ENCODE measurements at regions not wholly inside any gene's neighbourhood (a gene's known extent, or its start where the extent isn't known, plus 50 kb on each side); places are given as distances from the start of the nearest gene placed in this dataset.

DNA sequence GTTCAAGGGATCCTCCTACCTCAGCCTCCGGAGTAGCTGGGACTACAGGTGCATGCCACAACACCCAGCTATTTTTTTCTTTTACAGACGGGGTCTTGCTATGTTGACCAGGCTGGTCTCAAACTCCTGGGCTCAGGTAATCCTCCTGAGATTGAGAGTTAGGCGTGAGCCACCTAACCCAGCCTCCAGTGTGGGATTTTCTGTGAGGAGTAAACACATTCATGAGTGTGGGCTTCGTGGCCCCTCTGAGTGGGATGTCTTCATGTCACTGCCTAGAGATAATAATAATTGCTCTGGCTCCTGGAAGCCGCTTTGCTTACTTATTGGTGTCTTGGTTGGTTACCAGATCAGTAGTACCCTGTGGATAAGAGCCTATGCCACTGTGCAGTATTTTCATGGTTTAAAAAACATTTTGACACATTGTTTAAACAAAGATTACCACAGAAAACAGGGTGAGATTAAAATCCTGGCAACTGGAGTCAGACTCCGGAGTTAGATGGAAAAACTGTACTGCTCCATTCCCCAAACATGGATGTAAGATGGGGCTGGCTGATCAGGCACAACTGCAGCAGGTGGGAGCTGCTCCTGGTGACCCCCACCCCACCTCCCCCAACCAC, 159.1 kb upstream of the RAB4A start:
- no peak for TF ChIP-seq TAF1 (conservative IDR thresholded peaks at IDR 0.05)
- TF ChIP-seq MAX (IDR thresholded peaks at IDR 0.05) = no peak
- no peak for TF ChIP-seq CTCF (IDR thresholded peaks at IDR 0.05; ENCODE audit: low read depth, low read length, missing input control)
- no peak for TF ChIP-seq JUND (IDR thresholded peaks at IDR 0.05)
- TF ChIP-seq, protein P1, sequence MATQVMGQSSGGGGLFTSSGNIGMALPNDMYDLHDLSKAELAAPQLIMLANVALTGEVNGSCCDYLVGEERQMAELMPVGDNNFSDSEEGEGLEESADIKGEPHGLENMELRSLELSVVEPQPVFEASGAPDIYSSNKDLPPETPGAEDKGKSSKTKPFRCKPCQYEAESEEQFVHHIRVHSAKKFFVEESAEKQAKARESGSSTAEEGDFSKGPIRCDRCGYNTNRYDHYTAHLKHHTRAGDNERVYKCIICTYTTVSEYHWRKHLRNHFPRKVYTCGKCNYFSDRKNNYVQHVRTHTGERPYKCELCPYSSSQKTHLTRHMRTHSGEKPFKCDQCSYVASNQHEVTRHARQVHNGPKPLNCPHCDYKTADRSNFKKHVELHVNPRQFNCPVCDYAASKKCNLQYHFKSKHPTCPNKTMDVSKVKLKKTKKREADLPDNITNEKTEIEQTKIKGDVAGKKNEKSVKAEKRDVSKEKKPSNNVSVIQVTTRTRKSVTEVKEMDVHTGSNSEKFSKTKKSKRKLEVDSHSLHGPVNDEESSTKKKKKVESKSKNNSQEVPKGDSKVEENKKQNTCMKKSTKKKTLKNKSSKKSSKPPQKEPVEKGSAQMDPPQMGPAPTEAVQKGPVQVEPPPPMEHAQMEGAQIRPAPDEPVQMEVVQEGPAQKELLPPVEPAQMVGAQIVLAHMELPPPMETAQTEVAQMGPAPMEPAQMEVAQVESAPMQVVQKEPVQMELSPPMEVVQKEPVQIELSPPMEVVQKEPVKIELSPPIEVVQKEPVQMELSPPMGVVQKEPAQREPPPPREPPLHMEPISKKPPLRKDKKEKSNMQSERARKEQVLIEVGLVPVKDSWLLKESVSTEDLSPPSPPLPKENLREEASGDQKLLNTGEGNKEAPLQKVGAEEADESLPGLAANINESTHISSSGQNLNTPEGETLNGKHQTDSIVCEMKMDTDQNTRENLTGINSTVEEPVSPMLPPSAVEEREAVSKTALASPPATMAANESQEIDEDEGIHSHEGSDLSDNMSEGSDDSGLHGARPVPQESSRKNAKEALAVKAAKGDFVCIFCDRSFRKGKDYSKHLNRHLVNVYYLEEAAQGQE (IDR thresholded peaks at IDR 0.05) = no peak
- TF ChIP-seq YY1 (IDR thresholded peaks at IDR 0.05) = peak; percentile 43

All from liver (tissue), 3 donors.